ENCODE measurements at regions not wholly inside any gene's neighbourhood (a gene's known extent, or its start where the extent isn't known, plus 50 kb on each side); places are given as distances from the start of the nearest gene placed in this dataset.

- no peak for ATAC-seq
- Histone ChIP-seq H3K27ac (ENCODE audit: control insufficient read depth, insufficient read depth) (no peak overlapping the region), H3K4me1 (ENCODE audit: control insufficient read depth, insufficient read depth, low read length) (no peaks in the 10 kb centered on the region), H3K9me3 (replicated peaks; ENCODE audit: control insufficient read depth, insufficient read depth, low read length) (no peaks in the 10 kb centered on the region), H2AFZ (ENCODE audit: control insufficient read depth, low read depth, low read length) (no peak overlapping the region), H3K9ac (ENCODE audit: control insufficient read depth, insufficient read depth, low read length) (no peak overlapping the region), H3K27me3 (replicated peaks in 1 of 2; ENCODE audit: control insufficient read depth in 2 of 2, insufficient read depth in 2 of 2, low read length in 1 of 2) (no peaks in the 10 kb centered on the region), H3K36me3 (ENCODE audit: control insufficient read depth in 2 of 2, insufficient read depth in 2 of 2, low read length in 1 of 2) (no peaks in the 10 kb centered on the region), H3K4me3 (no peak overlapping the region), H3K4me2 (ENCODE audit: control insufficient read depth, insufficient read depth) (no peak overlapping the region), H3K79me2 (ENCODE audit: control insufficient read depth, insufficient read depth, low read length) (no peaks in the 10 kb centered on the region), H4K20me1 (ENCODE audit: control insufficient read depth, insufficient read depth) (no peaks in the 10 kb centered on the region)
- RAD21 ChIA-PET (ENCODE audit: unreplicated experiment) = no interaction called here
- no TSS peak for BruUV-seq (replicated peaks)
- SMC1A ChIA-PET (ENCODE audit: uncharacterized antibody, unreplicated experiment) = interaction anchor here (1.4 kb wide), 1 partner anchor 17 kb away, joined by 3 read pairs; no protein-coding TSS in a partner anchor
- in situ Hi-C loops (cut with MboI) = no loop called here
- FAIRE-seq = no peak
- POLR2A ChIA-PET = no interaction called here
- CTCF ChIA-PET = interaction anchor here (0.7 kb wide), 1 partner anchor 161 kb away, joined by 3 read pairs; no protein-coding TSS in a partner anchor
- no peak for DNase-seq (ENCODE audit: low read depth, low spot score)
- TF ChIP-seq HDAC6 (IDR thresholded peaks at IDR 0.05; ENCODE audit: unreplicated experiment) (no peak), RB1 (IDR thresholded peaks at IDR 0.05; ENCODE audit: borderline replicate concordance) (no peak), ZNF207 (IDR thresholded peaks at IDR 0.05; ENCODE audit: borderline replicate concordance) (no peak), ZNF622 (IDR thresholded peaks at IDR 0.05) (no peak), NBN (IDR thresholded peaks at IDR 0.05) (no peak), TCF3 (IDR thresholded peaks at IDR 0.05; ENCODE audit: borderline replicate concordance, insufficient read depth, low read depth, low read length) (no peak), HSF1 (IDR thresholded peaks at IDR 0.05; ENCODE audit: low read depth, low read length) (no peak), SUZ12 (IDR thresholded peaks at IDR 0.05; ENCODE audit: unreplicated experiment) (no peak), CBX5 (IDR thresholded peaks at IDR 0.05; ENCODE audit: low read depth) (no peak), DPF2 (IDR thresholded peaks at IDR 0.05) (no peak), SRF (IDR thresholded peaks at IDR 0.05; ENCODE audit: low read depth in 2 of 2, low read length in 2 of 2) (no peak)
- intact Hi-C loops (cut with micrococcal nuclease; ENCODE audit: unreplicated experiment) = no loop called here
Observed at GRCh38 chr2:166676716-166677115, 182.7 kb upstream of the SCN7A start.
